Thyroid gland (tissue), 4 donors: ENCODE measurements at regions not wholly inside any gene's neighbourhood (a gene's known extent, or its start where the extent isn't known, plus 50 kb on each side); places are given as distances from the start of the nearest gene placed in this dataset.

Source experiments
- POLR2A ChIP-seq, 2 donors: fragments of 450-650 bp; IDR thresholded peaks; one replicate each; pipeline ENCODE4 v1.6.1; 2017; ENCODE audit warnings: antibody characterized with exemption in 2 of 2, mild to moderate bottlenecking in 2 of 2, moderate library complexity in 1 of 2
- TF ChIP-seq, protein P1 (sequence below), 6 experiments: fragments of 200-600 bp in 3 of 6; fragments of 450-650 bp in 3 of 6; sonication (generic) in 3 of 6; IDR thresholded peaks; one replicate each; pipeline ENCODE4 v1.5.1; 2016 to 2019; ENCODE audit warnings: antibody characterized with exemption in 6 of 6, mild to moderate bottlenecking in 2 of 6, inconsistent platforms in 1 of 6, moderate library complexity in 1 of 6

DNA sequence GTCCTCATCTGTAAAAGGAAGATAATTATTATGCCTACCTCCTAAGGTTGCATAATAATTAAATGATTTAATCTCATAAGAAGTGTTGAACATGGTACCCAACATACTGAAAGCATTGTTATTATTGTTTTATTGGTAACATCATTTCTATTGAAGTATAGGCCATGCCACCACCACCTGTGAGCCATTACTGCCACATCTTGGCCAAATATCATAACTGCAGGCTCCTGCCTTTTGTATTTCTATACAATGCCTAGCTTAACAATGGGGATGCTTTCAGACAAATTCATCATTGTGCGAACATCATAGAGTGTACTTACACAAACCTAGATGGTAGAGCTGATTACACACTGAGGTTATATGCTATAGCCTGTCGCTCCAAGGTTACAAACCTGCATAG lies 61.1 kb upstream of the NPSR1 start:
- TF ChIP-seq, protein P1, sequence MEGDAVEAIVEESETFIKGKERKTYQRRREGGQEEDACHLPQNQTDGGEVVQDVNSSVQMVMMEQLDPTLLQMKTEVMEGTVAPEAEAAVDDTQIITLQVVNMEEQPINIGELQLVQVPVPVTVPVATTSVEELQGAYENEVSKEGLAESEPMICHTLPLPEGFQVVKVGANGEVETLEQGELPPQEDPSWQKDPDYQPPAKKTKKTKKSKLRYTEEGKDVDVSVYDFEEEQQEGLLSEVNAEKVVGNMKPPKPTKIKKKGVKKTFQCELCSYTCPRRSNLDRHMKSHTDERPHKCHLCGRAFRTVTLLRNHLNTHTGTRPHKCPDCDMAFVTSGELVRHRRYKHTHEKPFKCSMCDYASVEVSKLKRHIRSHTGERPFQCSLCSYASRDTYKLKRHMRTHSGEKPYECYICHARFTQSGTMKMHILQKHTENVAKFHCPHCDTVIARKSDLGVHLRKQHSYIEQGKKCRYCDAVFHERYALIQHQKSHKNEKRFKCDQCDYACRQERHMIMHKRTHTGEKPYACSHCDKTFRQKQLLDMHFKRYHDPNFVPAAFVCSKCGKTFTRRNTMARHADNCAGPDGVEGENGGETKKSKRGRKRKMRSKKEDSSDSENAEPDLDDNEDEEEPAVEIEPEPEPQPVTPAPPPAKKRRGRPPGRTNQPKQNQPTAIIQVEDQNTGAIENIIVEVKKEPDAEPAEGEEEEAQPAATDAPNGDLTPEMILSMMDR (IDR thresholded peaks at IDR 0.05) = no peak
- no peak for TF ChIP-seq POLR2A (IDR thresholded peaks at IDR 0.05)
